BJ (cell line): ENCODE measurements at regions not wholly inside any gene's neighbourhood (a gene's known extent, or its start where the extent isn't known, plus 50 kb on each side); places are given as distances from the start of the nearest gene placed in this dataset.

ENCODE experiments used
- CTCF ChIA-PET: fragments of 350-600 bp; formaldehyde crosslinking; extraction: SDS; loops from one replicate; lab custom pipeline; 2021; ENCODE audit warnings: antibody characterized with exemption, inconsistent platforms; lab: Yijun Ruan, JAX
- POLR2A ChIA-PET: fragments of 300-600 bp; sonication (Branson Sonifier 250); formaldehyde crosslinking; extraction: SDS; loops from one replicate; lab custom pipeline; 2021; ENCODE audit warnings: antibody characterized with exemption; lab: Charles Lee
- DNase-seq: peaks from one replicate; pipeline ENCODE4 v3.0.0-alpha.2; 2011; ENCODE audit warnings: low read depth
- H3K27me3 ChIP-seq: 2 replicates; pipeline ENCODE4 v1.6.0; 2011; ENCODE audit warnings: low read length; ENCODE audit not compliant: control insufficient read depth, insufficient read depth
- H3K36me3 ChIP-seq: 2 replicates; pipeline ENCODE4 v1.5.1; 2011; ENCODE audit warnings: low read length; ENCODE audit not compliant: control insufficient read depth, insufficient read depth
- H3K4me3 ChIP-seq: 2 replicates; pipeline ENCODE4 v1.5.1; 2011; ENCODE audit warnings: low read depth, mild to moderate bottlenecking, control low read depth, low read length
- CTCF ChIP-seq: IDR thresholded peaks from 2 replicates; pipeline ENCODE4 v1.5.1; 2011; ENCODE audit warnings: low read depth, mild to moderate bottlenecking, control low read depth, inconsistent platforms, low read length, moderate library complexity; ENCODE audit not compliant: insufficient read depth

- no peaks in the 10 kb centered on the region for H3K27me3 ChIP-seq
Observed at GRCh38 chr1:56106531-56107274, 472.7 kb downstream of the PLPP3 start.

GRCh38 chr1:56105397-56105796, 474.0 kb downstream of the PLPP3 start:
- no peak for TF ChIP-seq CTCF
- POLR2A ChIA-PET, result no interaction called here
- no peak for DNase-seq
- CTCF ChIA-PET, result no interaction called here
- H3K4me3 ChIP-seq, result no peak overlapping the region
- no peaks in the 10 kb centered on the region for H3K36me3 ChIP-seq
- no peaks in the 10 kb centered on the region for H3K27me3 ChIP-seq

More at GRCh38 chr1:56106531-56107274, 472.7 kb downstream of the PLPP3 start:
- DNase-seq, result no peak
- ChIA-PET CTCF (interaction anchor here (0.7 kb wide), 1 partner anchor 14 kb away, joined by 3 read pairs; no protein-coding TSS in a partner anchor), POLR2A (no interaction called here)
- no peaks in the 10 kb centered on the region for H3K36me3 ChIP-seq
- no peak for TF ChIP-seq CTCF
- H3K4me3 ChIP-seq, result no peak overlapping the region

GRCh38 chr1:56099766-56100265, 479.5 kb downstream of the PLPP3 start:
- H3K36me3 ChIP-seq, result no peaks in the 10 kb centered on the region
- no peak for DNase-seq
- POLR2A ChIA-PET, result no interaction called here
- CTCF ChIA-PET, result no interaction called here
- no peak for TF ChIP-seq CTCF
- H3K27me3 ChIP-seq, result no peaks in the 10 kb centered on the region
- no peak overlapping the region for H3K4me3 ChIP-seq

- no peak for TF ChIP-seq CTCF
- CTCF ChIA-PET, result no interaction called here
- DNase-seq, result no peak
- no peak overlapping the region for H3K4me3 ChIP-seq
- POLR2A ChIA-PET, result no interaction called here
- no peaks in the 10 kb centered on the region for H3K36me3 ChIP-seq
- no peaks in the 10 kb centered on the region for H3K27me3 ChIP-seq
Observed at GRCh38 chr1:56098946-56099345, 480.4 kb downstream of the PLPP3 start.

- Histone ChIP-seq H3K4me3 (no peak overlapping the region), H3K36me3 (no peaks in the 10 kb centered on the region), H3K27me3 (no peaks in the 10 kb centered on the region)
- ChIA-PET POLR2A (no interaction called here), CTCF (no interaction called here)
- TF ChIP-seq CTCF, result no peak
- no peak for DNase-seq
Observed at GRCh38 chr1:56097713-56098112, 481.6 kb downstream of the PLPP3 start.
